Left renal cortex interstitium (tissue), 4 donors: ENCODE measurements at regions not wholly inside any gene's neighbourhood (a gene's known extent, or its start where the extent isn't known, plus 50 kb on each side); places are given as distances from the start of the nearest gene placed in this dataset.

Source experiments
- DNase-seq, 4 donors: peaks; one replicate each; pipeline ENCODE4 v3.0.0-alpha.2; 2013; ENCODE audit warnings: low read depth in 4 of 4, low spot score in 2 of 4, missing footprints in 1 of 4

DNA sequence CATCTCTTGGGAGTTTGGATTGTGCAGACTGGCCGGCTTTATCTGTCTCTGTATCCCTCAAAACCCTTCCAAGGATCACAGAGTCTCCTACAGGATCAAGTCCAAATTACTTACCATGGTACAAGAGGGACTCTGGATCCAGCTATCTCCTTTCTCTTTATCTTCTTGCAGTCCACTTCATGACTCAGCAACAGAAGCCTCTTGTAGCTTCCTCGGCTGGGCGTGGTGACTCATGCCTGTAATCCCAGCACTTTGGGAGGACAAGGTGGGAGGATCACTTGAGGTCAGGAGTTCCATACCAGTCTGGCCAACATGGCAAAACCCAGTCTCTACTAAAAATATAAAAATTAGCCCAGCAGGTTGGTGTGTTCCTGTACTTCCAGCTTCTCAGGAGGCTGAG is 189.7 kb downstream of the BCAT1 start:
- no peak for DNase-seq

DNA sequence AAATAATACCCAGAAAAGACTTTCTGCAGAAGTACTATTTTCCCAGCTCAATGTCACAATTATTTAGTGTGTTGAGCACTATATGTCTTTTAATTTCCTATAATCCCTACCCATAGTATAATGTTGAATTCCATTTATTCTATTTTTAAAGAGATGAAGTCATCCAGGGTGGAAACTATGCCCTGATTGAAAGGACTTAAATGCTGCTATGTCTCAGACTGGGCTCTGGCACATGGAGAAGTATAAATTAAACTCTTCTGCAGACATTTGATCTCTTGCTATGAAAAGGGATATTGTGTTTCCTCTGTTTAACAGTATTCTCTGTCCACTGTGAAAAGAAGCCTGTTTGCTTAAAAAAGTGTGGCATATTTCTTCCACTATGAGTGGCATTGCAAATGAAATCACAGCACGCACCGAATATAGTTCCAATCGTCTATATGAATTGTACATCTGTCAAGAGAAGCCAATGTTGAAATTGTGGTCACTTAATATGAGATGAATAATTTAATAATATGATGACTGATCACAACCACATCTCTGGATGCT is 192.3 kb downstream of the BCAT1 start:
- DNase-seq = no peak

DNA sequence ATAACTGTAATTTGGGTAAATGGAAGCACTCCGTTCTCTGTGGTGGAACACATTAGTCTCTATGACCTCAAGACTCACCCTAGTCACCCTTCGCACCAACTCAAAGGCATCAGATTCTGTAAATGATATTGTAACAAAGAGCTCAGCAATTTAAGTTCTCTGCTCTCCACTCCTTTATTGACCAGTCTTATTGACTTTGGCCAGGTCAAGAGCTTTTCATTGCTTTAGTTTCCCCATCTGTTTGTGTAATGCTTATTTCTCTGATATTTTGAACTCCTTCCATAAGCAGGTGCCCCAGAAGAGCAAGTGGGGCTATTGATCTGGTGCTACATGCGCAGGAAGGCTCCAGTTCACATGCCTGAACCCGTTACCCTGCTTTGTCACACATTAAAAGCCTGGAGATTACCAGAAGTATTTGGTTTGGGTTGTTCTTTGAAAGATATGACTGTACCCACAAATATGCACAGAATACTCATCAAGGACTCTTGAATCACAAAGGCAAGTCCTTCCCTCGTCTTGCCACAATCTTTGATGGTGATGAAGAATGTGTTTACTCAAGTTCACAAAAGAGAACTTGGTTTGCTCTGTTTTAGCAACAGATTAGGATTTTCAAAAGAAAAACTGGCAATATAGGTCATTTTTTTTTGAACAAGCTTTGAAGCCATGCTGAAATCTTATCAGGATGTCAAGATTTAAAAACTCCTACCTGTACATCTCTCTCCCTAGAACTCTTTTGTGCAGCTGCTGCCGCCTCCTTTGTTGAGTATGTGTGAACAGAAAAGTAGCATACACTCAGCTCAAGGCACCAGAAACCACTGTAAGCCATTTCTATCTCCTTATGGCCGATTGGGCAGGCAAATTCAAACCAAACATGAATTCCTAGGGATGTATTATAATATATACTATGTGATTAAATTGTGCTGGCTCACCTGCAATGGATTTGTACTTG is 193.9 kb downstream of the BCAT1 start:
- no peak for DNase-seq

DNA sequence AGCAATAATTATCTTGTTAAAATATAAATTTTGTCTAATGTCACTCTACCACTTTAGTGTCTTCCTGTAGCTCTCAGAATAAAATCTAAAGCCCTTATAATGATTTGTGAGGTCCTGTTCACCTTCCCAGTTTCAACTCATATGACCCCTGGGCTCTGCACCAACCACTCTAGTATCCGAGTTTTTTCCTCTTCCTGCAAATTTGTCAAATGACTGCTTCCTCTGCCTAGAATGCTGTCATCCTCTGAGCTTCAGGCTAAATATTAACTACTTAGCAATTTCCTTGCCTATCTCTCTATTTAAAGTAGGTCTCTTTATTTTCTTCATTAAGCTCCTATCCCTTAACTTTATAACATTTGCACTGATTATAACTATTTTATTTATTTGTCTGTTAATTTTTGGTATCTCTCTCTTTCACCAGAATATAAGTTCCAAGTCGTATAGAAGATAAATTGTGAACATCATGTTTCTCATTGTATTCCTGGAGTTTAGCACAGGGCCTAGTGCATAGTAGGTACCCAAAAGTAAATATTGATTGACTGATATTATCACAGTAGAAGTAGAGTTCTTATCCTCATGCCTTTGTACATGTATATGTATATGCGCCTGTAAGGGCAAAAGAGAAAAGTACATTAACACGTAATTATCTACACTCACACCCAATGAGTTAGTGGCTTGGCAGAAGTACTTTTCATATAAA is 196.0 kb downstream of the BCAT1 start:
- no peak for DNase-seq

DNA sequence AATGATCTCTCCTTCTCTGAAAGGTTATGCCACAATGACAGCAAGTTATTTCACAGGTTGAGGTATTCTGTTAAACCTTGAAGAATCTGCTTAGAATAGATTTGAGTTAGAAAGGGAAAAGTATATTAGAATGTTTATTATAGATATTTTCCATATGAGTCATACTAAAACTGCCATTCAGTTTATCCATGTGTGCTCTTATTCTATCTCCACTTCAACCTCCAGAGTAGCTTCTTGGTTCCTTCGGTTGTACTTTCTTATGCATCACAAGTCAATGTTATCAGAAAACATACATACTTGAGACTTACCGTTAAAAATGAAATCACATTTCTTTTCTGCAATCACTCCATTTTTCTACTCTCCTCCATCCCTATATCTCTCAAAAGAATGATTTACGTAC is 197.7 kb downstream of the BCAT1 start:
- no peak for DNase-seq

DNA sequence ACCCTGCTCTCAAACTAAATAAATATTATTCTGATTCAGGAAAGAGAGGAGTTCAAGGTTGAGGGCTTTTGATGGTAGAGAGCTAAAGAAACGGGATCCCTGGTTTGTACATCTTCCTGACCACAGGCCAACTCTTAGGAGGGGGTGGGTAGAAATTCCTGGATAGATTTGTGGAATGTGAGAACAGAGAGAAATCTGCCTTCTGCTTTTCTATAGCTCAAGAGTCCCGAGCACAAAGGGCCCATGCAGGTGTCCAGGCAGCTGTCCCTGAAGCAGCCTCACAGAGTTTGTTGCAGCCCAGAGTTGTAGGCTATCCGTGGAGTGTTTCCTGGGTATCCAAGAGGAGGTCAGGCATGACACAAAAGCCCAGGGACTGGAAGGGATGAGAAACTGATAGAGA is 198.6 kb downstream of the BCAT1 start:
- no peak for DNase-seq

DNA sequence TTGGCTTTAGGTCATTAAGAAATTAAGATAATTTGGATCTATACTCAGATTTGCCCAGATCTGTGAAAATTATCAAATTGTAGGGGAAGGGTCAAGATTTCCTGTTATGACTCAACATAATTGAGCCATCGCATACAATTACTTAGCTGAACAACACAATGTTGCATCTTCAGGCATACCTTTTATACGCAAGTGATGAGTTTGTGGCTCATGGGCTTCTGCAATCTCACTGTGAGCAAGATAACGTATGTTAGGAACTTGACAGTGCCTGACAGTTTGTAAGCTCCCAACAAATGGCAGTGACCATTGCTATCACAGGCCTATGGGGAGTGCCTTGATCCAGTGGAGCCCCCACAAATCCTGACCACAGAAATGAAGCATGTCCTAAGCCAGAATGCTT is 199.7 kb downstream of the BCAT1 start:
- DNase-seq = no peak

DNA sequence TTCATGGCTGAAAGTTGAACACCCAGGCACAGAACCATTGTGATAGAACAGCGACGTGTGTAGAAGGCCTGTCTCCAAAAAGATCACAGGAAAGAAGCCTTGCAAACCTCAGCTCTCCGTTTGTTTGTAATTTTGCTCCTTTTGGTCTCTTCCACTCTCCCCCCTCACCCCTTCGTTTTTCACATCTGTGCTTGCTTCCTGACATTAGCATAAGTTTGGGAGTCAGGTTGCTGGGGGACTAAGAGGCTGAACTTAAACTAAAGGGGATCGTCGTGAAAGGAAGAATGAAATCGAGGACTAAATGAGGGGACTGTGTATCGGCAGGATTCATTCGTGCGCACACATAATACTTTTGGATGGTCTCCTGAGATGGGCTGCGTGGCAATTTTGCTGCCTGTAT is 200.6 kb downstream of the BCAT1 start:
- no peak for DNase-seq

DNA sequence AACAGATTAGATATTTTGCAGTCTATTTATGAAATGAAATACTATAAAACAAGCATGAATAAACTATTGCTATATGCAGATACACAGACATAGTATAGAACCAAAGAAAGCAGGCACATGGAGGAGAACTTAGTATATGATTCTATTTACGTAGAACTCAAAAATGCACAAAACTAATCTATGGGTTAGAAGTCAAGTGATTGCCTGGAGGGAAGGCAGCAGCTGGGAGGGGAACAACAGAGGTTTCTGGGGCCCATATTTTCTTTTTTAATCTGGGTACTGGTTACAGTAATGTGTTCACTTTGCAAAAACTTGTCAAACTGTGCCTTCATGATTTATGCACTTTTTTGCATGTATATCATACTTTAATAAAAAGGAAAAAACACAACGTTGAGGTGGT is 202.0 kb downstream of the BCAT1 start:
- no peak for DNase-seq

DNA sequence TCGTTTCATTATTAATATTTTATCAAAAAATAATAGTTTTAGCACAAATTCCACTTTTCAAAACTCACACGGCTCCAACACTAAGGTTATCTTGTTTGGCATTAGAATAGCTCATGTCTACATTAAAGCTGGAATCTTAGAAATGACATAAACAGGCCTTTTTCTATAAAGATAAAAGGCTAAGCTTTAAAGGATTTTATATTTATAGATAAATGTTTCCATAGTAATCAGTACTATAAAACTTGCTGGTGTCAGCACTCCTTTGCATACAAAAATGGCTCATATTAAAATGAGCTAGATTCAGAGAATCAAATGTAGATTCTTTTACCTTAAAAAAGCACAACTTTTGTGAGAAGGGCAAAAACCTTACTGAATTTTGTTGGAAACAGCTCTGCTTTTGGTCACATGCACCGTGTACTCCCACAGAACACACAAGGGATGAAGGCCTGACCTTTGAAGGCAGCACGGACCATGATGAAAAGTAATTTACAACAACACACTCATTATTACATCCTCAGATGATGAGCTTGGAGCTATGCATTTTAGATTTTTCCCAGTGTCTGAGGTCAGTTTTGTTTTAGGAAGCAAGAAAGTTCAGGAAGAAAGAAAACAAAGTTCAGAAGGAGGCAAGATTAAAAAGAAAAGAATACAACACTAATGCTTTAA is 202.8 kb downstream of the BCAT1 start:
- DNase-seq = no peak

DNA sequence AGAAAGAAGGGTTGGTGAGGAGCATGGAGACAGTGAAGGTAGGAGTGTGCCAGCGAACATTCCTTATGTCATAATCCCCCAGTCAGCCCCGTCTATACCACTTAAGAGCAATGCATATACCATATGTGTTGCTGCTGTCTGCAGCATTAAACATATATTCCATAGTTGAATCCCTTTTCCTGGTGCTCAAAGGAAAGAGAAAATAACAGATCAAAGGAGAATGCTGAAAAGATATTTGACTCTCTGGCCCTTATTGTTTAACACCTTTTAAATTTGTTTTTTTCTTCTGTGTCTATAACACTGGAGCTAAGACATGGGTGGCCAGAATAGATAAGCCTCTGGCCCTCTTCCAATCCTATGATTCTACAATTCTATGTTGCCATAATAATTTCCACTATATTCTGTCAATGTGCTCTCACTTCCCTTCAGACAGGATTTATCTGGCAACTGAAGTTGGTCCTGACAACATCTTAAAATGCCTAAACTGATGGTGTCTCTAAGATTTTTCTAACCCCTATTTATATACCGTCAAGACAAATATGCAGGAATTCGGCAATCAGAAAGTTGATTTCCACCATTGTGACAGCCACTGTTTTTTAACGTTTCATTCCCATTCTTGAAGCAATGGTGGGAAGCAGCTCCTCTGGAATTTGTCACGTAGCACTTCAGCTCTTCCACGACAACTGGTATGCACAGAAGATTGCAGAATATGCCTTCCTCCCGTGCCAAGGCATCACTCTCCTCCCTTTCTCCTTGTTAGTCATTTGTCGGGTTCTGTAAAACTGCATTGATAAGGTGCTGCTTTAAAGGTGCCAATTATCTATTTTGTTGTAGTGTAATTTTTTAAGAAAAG is 204.7 kb downstream of the BCAT1 start:
- DNase-seq = no peak

DNA sequence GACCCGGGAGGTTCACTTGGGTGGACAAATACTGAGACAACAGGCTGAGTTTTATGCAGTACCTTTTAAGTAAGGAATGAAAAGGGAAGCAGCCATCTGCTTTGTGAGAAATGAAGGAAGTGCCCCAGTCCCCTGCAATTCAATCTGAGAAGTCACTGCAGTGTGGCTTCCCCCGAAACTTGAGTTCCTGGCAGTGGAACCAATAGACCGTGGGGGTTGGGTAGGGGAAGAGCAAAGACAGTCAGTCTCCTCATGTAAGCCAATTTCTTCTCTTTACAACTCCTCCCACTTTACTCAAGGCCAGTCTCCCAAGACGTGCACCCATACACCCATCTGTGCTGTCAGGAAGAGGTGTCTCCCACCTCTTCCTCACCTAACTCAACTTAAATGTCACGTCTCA is 206.5 kb downstream of the BCAT1 start:
- no peak for DNase-seq

DNA sequence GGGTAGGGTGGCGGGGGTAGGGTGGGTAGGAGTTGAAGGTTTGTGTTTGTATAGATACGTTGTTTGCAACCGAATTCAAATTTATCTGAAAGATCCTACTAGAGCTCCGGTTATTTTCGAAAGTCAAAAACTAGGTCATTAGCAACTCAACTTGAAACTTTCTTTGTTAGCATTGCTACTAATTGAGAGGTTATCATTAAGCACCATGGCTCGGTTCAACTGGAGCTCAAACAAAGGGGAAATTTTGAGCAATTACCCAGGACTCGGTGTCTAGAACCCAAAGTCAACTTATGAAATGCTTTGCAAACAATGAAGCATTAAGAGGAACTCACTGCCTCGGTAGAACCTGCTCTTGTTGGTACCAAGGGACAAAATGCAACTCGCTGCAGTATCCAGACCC is 207.7 kb downstream of the BCAT1 start:
- DNase-seq = no peak

DNA sequence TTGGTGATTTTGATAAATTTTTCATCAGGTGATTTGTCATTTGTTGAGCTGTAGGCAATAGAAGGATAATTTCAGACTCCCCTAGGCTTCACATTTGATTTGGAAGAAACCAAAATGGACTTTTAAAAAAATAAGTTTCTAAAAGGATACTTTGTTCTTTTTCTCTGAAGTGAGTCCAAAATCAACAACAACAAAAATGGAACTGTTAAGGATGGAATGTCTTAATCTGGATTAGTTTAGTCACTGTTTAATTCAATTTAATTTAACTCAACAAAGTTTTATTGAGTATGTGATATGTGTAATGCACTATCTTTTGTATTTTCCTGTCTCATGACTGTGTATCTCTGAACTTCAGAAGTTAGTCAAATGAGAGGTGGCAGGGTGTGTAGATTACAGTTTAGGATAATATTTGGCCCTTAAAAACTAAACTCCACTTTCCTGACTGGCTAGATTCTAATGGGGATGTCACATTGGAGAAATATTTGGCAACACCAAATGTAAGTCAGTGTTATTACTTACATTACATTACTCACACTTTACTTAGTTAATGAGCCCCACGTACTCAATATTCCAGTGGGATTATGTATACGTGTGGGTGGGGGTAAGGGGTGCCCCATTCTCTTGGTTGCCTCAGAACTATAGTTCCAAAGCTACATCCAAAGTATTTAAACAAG is 209.7 kb downstream of the BCAT1 start:
- no peak for DNase-seq

DNA sequence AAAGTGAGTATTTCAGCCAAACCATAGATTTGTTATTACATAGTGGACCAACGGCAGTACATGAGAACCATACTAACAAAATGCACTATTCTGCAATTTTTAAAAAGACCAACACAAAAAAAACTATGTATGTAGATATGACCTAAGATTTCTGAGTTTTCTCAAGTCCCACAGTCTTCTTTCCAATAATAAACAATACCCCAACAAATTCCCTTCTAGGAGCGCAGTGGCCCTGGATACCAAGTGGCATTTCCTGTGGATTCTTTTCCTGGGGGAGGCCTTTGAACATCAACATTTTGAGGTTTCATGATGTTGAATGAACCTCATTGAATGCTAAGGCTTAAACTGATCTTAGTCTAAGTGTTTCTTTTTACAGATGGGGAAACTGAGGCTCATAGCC is 210.5 kb downstream of the BCAT1 start:
- no peak for DNase-seq

DNA sequence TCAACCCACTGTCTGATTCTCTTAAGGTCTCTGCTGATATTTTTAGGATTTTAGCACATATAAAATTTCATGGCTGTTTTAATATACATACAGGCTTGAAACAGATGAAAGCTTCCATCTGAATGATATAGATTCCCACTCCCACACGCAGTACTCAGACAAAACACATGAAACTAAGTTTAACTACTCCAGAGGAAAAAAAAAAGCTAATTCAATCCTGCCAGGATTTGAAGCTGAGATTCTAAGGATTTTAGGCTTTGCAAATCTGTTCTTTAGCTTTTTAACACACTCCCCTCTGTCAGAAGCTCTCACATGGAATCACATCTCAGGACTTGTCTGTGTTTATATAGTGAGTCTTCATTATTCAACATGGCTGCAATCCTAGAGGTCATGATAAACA is 217.3 kb downstream of the BCAT1 start:
- no peak for DNase-seq

DNA sequence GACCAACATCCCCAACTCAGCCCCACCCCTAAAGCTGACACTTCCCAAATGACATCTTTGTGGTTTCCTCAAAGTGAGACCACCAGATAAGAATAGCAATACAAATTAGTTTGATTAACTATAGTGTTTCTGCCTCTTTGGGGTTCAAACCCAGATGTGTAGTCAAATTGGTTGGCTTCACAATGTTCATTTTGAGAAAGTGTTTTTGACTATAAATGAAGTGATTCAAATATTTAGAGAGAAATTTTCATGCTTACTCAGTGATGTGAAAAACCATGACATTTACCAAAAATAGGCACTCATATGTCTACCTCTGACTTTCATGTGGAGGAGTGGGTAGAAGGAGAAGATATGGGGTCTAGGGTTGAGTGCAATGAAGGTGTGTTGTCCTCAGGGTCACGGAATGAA is 218.4 kb downstream of the BCAT1 start:
- no peak for DNase-seq

DNA sequence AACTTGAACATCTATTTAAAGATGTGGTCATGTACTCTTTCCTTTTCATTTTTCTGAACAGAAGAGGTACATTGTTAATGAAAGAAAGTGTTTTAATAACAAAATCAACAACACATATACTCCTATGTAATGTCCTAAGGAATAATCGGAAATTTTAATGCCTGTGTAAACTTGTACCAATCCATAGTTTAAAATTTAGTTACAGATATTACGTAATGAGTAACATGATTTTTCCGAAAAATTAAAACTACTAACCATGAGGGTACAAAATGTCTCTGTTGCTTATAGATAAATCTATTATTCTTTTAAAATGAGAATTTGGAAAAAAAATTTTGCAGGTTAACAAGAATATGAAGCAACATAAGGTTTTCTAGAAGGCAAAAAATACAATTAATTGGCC is 220.1 kb downstream of the BCAT1 start:
- no peak for DNase-seq

DNA sequence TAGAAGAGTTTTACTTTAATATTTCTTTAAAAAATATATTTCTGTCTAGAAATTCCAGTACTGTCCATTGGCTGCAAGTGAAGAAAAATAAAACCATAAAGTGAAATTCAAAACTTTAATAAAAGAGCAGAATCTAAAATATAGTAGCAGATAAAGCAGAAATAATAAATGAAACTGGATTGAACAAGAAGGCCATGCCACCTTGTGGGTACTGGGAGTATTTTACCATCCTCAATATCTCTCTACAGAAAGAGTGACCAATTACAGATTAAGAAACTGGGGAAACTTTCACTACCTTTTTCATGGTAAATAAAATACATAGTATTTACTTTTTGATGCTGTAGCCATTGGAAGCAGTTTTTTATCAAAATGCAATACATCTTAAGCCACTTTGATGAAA is 220.5 kb downstream of the BCAT1 start:
- DNase-seq = no peak

DNA sequence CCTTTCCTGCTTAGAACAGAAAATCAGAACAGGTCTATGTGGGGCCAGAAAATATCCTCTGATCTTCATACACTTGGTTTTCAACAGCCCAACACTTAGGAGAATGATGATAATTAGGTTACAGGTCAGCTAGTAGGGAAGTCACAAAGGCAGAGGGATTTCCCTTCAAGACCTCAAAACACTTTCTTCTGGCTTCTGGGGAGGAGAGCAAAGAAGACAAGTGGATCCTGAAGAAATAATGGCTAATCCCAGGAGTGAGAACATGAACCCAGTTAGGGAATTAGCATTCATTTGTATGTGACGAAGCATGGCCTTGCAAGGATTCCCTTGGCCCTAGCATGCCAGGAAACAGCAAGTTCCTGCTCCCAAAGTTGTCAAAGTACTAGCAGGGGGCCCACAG is 223.3 kb downstream of the BCAT1 start:
- no peak for DNase-seq
